Activated B cell treated with CpG ODN at 0.5 μM for 24 hours (primary cell): ENCODE measurements at regions not wholly inside any gene's neighbourhood (a gene's known extent, or its start where the extent isn't known, plus 50 kb on each side); places are given as distances from the start of the nearest gene placed in this dataset.
"Not testable (repeated sequence)": the region's sequence is repeated elsewhere in the genome, so short reads cannot be mapped to it uniquely, and the experiment has no call there.

Experiments used
- ATAC-seq: fragments of 200-7000 bp; cut with Tn5 transposase; one replicate; pipeline ENCODE4 v1.10.0; 2021; ENCODE audit warnings: low read depth, mild to moderate bottlenecking, moderate library complexity
- CTCF ChIA-PET: fragments of 350-600 bp; sonication (Branson Sonifier 250); formaldehyde crosslinking; loops from one replicate; lab custom pipeline; 2021; ENCODE audit warnings: antibody characterized with exemption; lab: Charles Lee
- POLR2A ChIA-PET: fragments of 350-600 bp; sonication (Branson Sonifier 250); formaldehyde crosslinking; loops from one replicate; lab custom pipeline; 2021; ENCODE audit warnings: antibody characterized with exemption; lab: Charles Lee
- DNase-seq: peaks from one replicate; pipeline ENCODE4 v3.0.0; 2022
- H3K27ac Mint-ChIP-seq: one replicate; pipeline ENCODE4 v1.8.0; 2020; ENCODE audit warnings: mixed read lengths
- H3K27me3 Mint-ChIP-seq: one replicate; pipeline ENCODE4 v1.8.0; 2021; ENCODE audit warnings: mixed read lengths
- H3K36me3 Mint-ChIP-seq: one replicate; pipeline ENCODE4 v1.8.0; 2021; ENCODE audit warnings: low read depth, mixed read lengths
- H3K4me1 Mint-ChIP-seq: one replicate; pipeline ENCODE4 v1.8.0; 2021; ENCODE audit warnings: mixed read lengths
- H3K4me3 Mint-ChIP-seq: one replicate; pipeline ENCODE4 v1.8.0; 2020; ENCODE audit warnings: mild to moderate bottlenecking, mixed read lengths
- H3K9me3 Mint-ChIP-seq: one replicate; pipeline ENCODE4 v1.8.0; 2020; ENCODE audit warnings: mixed read lengths
- CTCF ChIP-seq: fragments of 200-600 bp; IDR thresholded peaks from one replicate; pipeline ENCODE4 v1.8.0; 2022; ENCODE audit warnings: antibody characterized with exemption, mild to moderate bottlenecking
- intact Hi-C: fragments of 100-400 bp; cut with micrococcal nuclease; formaldehyde crosslinking; loops from one replicate; pipeline ENCODE4 v1.15.1; 2024

- Mint-ChIP-seq H3K4me1 (no peaks in the 10 kb centered on the region), H3K9me3 (peaks cover 5% of the 10 kb centered on the region), H3K27ac (no peak overlapping the region), H3K4me3 (no peak overlapping the region), H3K27me3 (no peaks in the 10 kb centered on the region), H3K36me3 (no peaks in the 10 kb centered on the region)
- ChIA-PET POLR2A (no interaction called here), CTCF (no interaction called here)
- TF ChIP-seq CTCF = no peak
- no peak for DNase-seq
- ATAC-seq = no peak
- intact Hi-C loops = no loop called here
These were observed 518.9 kb downstream of the RERGL start for GRCh38 chr12:17571047-17571446.

- H3K4me1 Mint-ChIP-seq, POLR2A ChIA-PET, intact Hi-C loops, H3K4me3 Mint-ChIP-seq, H3K27ac Mint-ChIP-seq, DNase-seq, CTCF ChIA-PET, ATAC-seq, H3K36me3 Mint-ChIP-seq, H3K27me3 Mint-ChIP-seq, H3K9me3 Mint-ChIP-seq: not testable (repeated sequence)
These were observed 525.4 kb downstream of the RERGL start for GRCh38 chr12:17564630-17565029.

- peaks cover 4% of the 10 kb centered on the region for H3K9me3 Mint-ChIP-seq
- H3K27me3 Mint-ChIP-seq = no peaks in the 10 kb centered on the region
- intact Hi-C loops = no loop called here
- ChIA-PET CTCF (no interaction called here), POLR2A (no interaction called here)
- no peak overlapping the region for H3K27ac Mint-ChIP-seq
- no peak overlapping the region for H3K4me3 Mint-ChIP-seq
- DNase-seq (no peak), ATAC-seq (no peak)
- no peak for TF ChIP-seq CTCF
- H3K4me1 Mint-ChIP-seq = no peaks in the 10 kb centered on the region
- H3K36me3 Mint-ChIP-seq = no peaks in the 10 kb centered on the region
These were observed 540.0 kb downstream of the RERGL start for GRCh38 chr12:17550011-17550410.

- ATAC-seq (no peak), DNase-seq (no peak)
- H3K27ac Mint-ChIP-seq = no peak overlapping the region
- POLR2A ChIA-PET = no interaction called here
- no peaks in the 10 kb centered on the region for H3K36me3 Mint-ChIP-seq
- intact Hi-C loops = no loop called here
- no peak for TF ChIP-seq CTCF
- H3K9me3 Mint-ChIP-seq = peaks cover 6% of the 10 kb centered on the region
- no peak overlapping the region for H3K4me3 Mint-ChIP-seq
- CTCF ChIA-PET = no interaction called here
- no peaks in the 10 kb centered on the region for H3K4me1 Mint-ChIP-seq
- no peaks in the 10 kb centered on the region for H3K27me3 Mint-ChIP-seq
These were observed 549.1 kb downstream of the RERGL start for GRCh38 chr12:17540921-17541320.

GRCh38 chr12:17528394-17528793, 561.6 kb downstream of the RERGL start:
- DNase-seq (no peak), ATAC-seq (no peak)
- Mint-ChIP-seq H3K4me1 (no peaks in the 10 kb centered on the region), H3K4me3 (no peak overlapping the region), H3K27ac (no peak overlapping the region), H3K36me3 (no peaks in the 10 kb centered on the region), H3K9me3 (no peaks in the 10 kb centered on the region), H3K27me3 (no peaks in the 10 kb centered on the region)
- CTCF ChIA-PET = no interaction called here
- intact Hi-C loops = no loop called here
- no peak for TF ChIP-seq CTCF
- POLR2A ChIA-PET = no interaction called here

GRCh38 chr12:17527021-17527420, 563.0 kb downstream of the RERGL start:
- no peaks in the 10 kb centered on the region for H3K4me1 Mint-ChIP-seq
- no peak overlapping the region for H3K4me3 Mint-ChIP-seq
- no peak for ATAC-seq
- ChIA-PET CTCF (no interaction called here), POLR2A (no interaction called here)
- intact Hi-C loops = no loop called here
- no peaks in the 10 kb centered on the region for H3K36me3 Mint-ChIP-seq
- DNase-seq = no peak
- no peak for TF ChIP-seq CTCF
- H3K27ac Mint-ChIP-seq = no peak overlapping the region
- no peaks in the 10 kb centered on the region for H3K9me3 Mint-ChIP-seq
- no peaks in the 10 kb centered on the region for H3K27me3 Mint-ChIP-seq
